Endothelial cell of umbilical vein (primary cell): ENCODE measurements at regions not wholly inside any gene's neighbourhood (a gene's known extent, or its start where the extent isn't known, plus 50 kb on each side); places are given as distances from the start of the nearest gene placed in this dataset.

Experiments used
- BruUV-seq: library from RNA; stranded (reverse); fragments of 400-500 nt; replicated peaks from 2 replicates; lab custom pipeline; 2021; lab: Mats Ljungman, UMichigan
- CTCF ChIA-PET: fragments of 300-600, 350-600 bp; sonication (Branson Sonifier 250); formaldehyde crosslinking; loops from one replicate; lab custom pipeline; 2021; ENCODE audit warnings: antibody characterized with exemption, inconsistent platforms; lab: Charles Lee
- POLR2A ChIA-PET: fragments of 300-600, 350-600 bp; sonication (Branson Sonifier 250); formaldehyde crosslinking; loops from one replicate; lab custom pipeline; 2021; ENCODE audit warnings: antibody characterized with exemption, inconsistent platforms; lab: Charles Lee
- DNase-seq: peaks from one replicate; pipeline ENCODE4 v3.0.0-alpha.2; 2011; ENCODE audit warnings: low read depth, low spot score
- FAIRE-seq: peaks from 2 replicates; lab custom pipeline; 2011; peaks lifted over from hg19 to GRCh38; lab: Jason Lieb, UNC
- H2AFZ ChIP-seq: 2 replicates; pipeline ENCODE4 v1.6.0; 2012; ENCODE audit warnings: low read depth, low read length, control low read depth, inconsistent platforms
- H3K27ac ChIP-seq: 2 replicates; pipeline ENCODE4 v1.5.1; 2011; ENCODE audit warnings: low read depth, mild to moderate bottlenecking, control low read depth, low read length, moderate library complexity; ENCODE audit not compliant: insufficient read depth
- H3K27me3 ChIP-seq, 2 experiments: 2 replicates each; pipeline versions ENCODE4 v1.6.0 to v1.6.1; 2011; ENCODE audit warnings: low read length in 2 of 2, mixed read lengths in 1 of 2; ENCODE audit not compliant: control insufficient read depth in 2 of 2, insufficient read depth in 2 of 2
- H3K36me3 ChIP-seq, 2 experiments: 2 replicates in 1 of 2; 3 replicates in 1 of 2; pipeline ENCODE4 v1.5.1; 2011; ENCODE audit warnings: low read length in 2 of 2, mild to moderate bottlenecking in 1 of 2, moderate library complexity in 1 of 2; ENCODE audit not compliant: control insufficient read depth in 2 of 2, insufficient read depth in 2 of 2; ENCODE audit errors: extremely low read depth in 1 of 2
- H3K4me1 ChIP-seq: 3 replicates; pipeline ENCODE4 v1.5.1; 2011; ENCODE audit warnings: mild to moderate bottlenecking, low read length; ENCODE audit not compliant: control insufficient read depth, insufficient read depth; ENCODE audit errors: extremely low read depth
- H3K4me2 ChIP-seq: 2 replicates; pipeline ENCODE4 v1.6.1; 2011; ENCODE audit warnings: low read length, control low read depth, mixed read lengths; ENCODE audit not compliant: insufficient read depth
- H3K4me3 ChIP-seq, 3 experiments: fragments of 200-600 bp in 1 of 3; sonication (generic), shearing (Covaris generic) in 1 of 3; replicated peaks in 1 of 3; 2 replicates each; pipeline ENCODE4 v1.5.1; 2011 to 2016; ENCODE audit warnings: control low read depth in 3 of 3, low read length in 3 of 3, mild to moderate bottlenecking in 2 of 3, inconsistent platforms in 1 of 3, low read depth in 1 of 3, moderate library complexity in 1 of 3; ENCODE audit not compliant: insufficient read depth in 1 of 3
- H3K79me2 ChIP-seq: 2 replicates; pipeline ENCODE4 v1.6.0; 2012; ENCODE audit warnings: low read length, inconsistent platforms; ENCODE audit not compliant: control insufficient read depth, insufficient read depth
- H3K9ac ChIP-seq: replicated peaks from 2 replicates; pipeline ENCODE3; 2011; ENCODE audit warnings: low read length, control low read depth; ENCODE audit not compliant: insufficient read depth; ENCODE audit errors: extremely low read depth
- H3K9me1 ChIP-seq: replicated peaks from 3 replicates; pipeline ENCODE4 v1.6.0; 2011; ENCODE audit warnings: mild to moderate bottlenecking, low read length; ENCODE audit not compliant: control insufficient read depth, insufficient read depth; ENCODE audit errors: extremely low read depth
- H3K9me3 ChIP-seq: replicated peaks from 2 replicates; pipeline ENCODE4 v1.5.1; 2012; ENCODE audit warnings: low read length, inconsistent platforms; ENCODE audit not compliant: control insufficient read depth, insufficient read depth
- H4K20me1 ChIP-seq: replicated peaks from 2 replicates; pipeline ENCODE3; 2011; ENCODE audit warnings: mild to moderate bottlenecking, low read length; ENCODE audit not compliant: control insufficient read depth, insufficient read depth; ENCODE audit errors: extremely low read depth
- CTCF ChIP-seq, 2 donors: IDR thresholded peaks; 1 replicate in 1 of 2; 2 replicates in 1 of 2; pipeline ENCODE4 v1.5.1; 2011; ENCODE audit warnings: low read length in 2 of 2, mild to moderate bottlenecking in 2 of 2, moderate library complexity in 2 of 2, control low read depth in 1 of 2, inconsistent platforms in 1 of 2, low read depth in 1 of 2; ENCODE audit not compliant: insufficient read depth in 1 of 2; ENCODE audit errors: extremely low read depth in 1 of 2
- JUN ChIP-seq: IDR thresholded peaks from 2 replicates; pipeline ENCODE4 v1.6.1; 2011; ENCODE audit warnings: borderline replicate concordance, low read depth; ENCODE audit not compliant: insufficient read length, insufficient read depth
- MAX ChIP-seq: IDR thresholded peaks from 2 replicates; pipeline ENCODE4 v1.6.1; 2011; ENCODE audit not compliant: insufficient read depth, insufficient read length
- POLR2A ChIP-seq: IDR thresholded peaks from 2 replicates; pipeline ENCODE4 v1.6.1; 2012; ENCODE audit warnings: low read depth, mild to moderate bottlenecking, control low read depth, low read length
- POLR2AphosphoS5 ChIP-seq: IDR thresholded peaks from 2 replicates; pipeline ENCODE4 v1.6.1; 2012; ENCODE audit warnings: low read depth, mild to moderate bottlenecking, control low read depth, low read length, moderate library complexity; ENCODE audit not compliant: insufficient read depth
- dilution Hi-C: fragments of 300-500 bp; cut with MboI; formaldehyde crosslinking; loops from one replicate; pipeline ENCODE4 v1.15.0; 2019; ENCODE audit warnings: low sequenced_read_pairs; ENCODE audit not compliant: extremely low pct_ligation_motif_present
- intact Hi-C: fragments of 100-400 bp; cut with micrococcal nuclease; formaldehyde crosslinking; loops from one replicate; pipeline ENCODE4 v1.10.0; 2022

GRCh38 chr7:54856856-54857255 is 97.8 kb upstream of the SEC61G start:
- BruUV-seq: no TSS peak
- intact Hi-C loops: no loop called here
- Histone ChIP-seq H3K27ac (no peak overlapping the region), H3K36me3 (no peaks in the 10 kb centered on the region), H3K79me2 (no peaks in the 10 kb centered on the region), H3K27me3 (peaks cover 4% of the 10 kb centered on the region in 2 experiments), H2AFZ (no peak overlapping the region), H3K4me2 (no peak overlapping the region), H3K4me1 (no peaks in the 10 kb centered on the region), H3K9me1 (no peaks in the 10 kb centered on the region), H3K9me3 (no peaks in the 10 kb centered on the region), H3K9ac (no peak overlapping the region), H4K20me1 (no peaks in the 10 kb centered on the region), H3K4me3 (no peak overlapping the region)
- CTCF ChIA-PET: no interaction called here
- TF ChIP-seq CTCF (IDR thresholded peaks at IDR 0.05; ENCODE audit: extremely low read depth in 1 of 2, insufficient read depth in 1 of 2, low read depth in 1 of 2, low read length in 2 of 2): no peak
- no peak for TF ChIP-seq MAX
- TF ChIP-seq JUN: no peak
- POLR2A ChIA-PET: no interaction called here
- FAIRE-seq: no peak
- dilution Hi-C loops: no loop called here
- DNase-seq: no peak

- no TSS peak for BruUV-seq
- intact Hi-C loops (no loop called here), dilution Hi-C loops (no loop called here)
- DNase-seq (no peak), FAIRE-seq (no peak)
- no peaks in the 10 kb centered on the region for H3K4me1 ChIP-seq
- ChIA-PET POLR2A (no interaction called here), CTCF (no interaction called here)
- H2AFZ ChIP-seq: no peak overlapping the region
- H3K9me1 ChIP-seq: no peaks in the 10 kb centered on the region
- H3K9me3 ChIP-seq: no peaks in the 10 kb centered on the region
- no peak overlapping the region for H3K27ac ChIP-seq
- H3K4me3 ChIP-seq: no peak overlapping the region
- TF ChIP-seq POLR2A: no peak
- no peak for TF ChIP-seq JUN
- no peak for TF ChIP-seq MAX
- no peak for TF ChIP-seq POLR2AphosphoS5
- no peaks in the 10 kb centered on the region for H3K36me3 ChIP-seq
- no peak overlapping the region for H3K4me2 ChIP-seq
- no peaks in the 10 kb centered on the region for H3K79me2 ChIP-seq
- H4K20me1 ChIP-seq: no peaks in the 10 kb centered on the region
- no peak overlapping the region for H3K9ac ChIP-seq
- peaks cover 4 to 7% of the 10 kb centered on the region in 2 experiments for H3K27me3 ChIP-seq
Measured at GRCh38 chr7:54857294-54857693, 98.3 kb upstream of the SEC61G start.
